ENCODE measurements at regions not wholly inside any gene's neighbourhood (a gene's known extent, or its start where the extent isn't known, plus 50 kb on each side); places are given as distances from the start of the nearest gene placed in this dataset.

GRCh38 chr7:54963155-54963554 lies 55.7 kb upstream of the EGFR start:
- DNase-seq: no peak

- DNase-seq: no peak
Measured at GRCh38 chr7:54964136-54964535, 54.7 kb upstream of the EGFR start.

GRCh38 chr7:54967377-54967776 lies 51.4 kb upstream of the EGFR start:
- no peak for DNase-seq

- DNase-seq: no peak
Measured at GRCh38 chr7:54968018-54968417, 50.8 kb upstream of the EGFR start.

Data from CD4-positive, alpha-beta T cell treated with Interleukin-17A for 1 hour (primary cell).